Testis (tissue), 2 donors: ENCODE measurements at regions not wholly inside any gene's neighbourhood (a gene's known extent, or its start where the extent isn't known, plus 50 kb on each side); places are given as distances from the start of the nearest gene placed in this dataset.

Source experiments
- DNase-seq: peaks from one replicate; pipeline ENCODE4 v3.0.0-alpha.2; 2019
- H3K27ac ChIP-seq, 2 donors: fragments of 200-600 bp; sonication (generic); one replicate each; pipeline ENCODE4 v1.5.1; 2019
- H3K27me3 ChIP-seq: fragments of 200-600 bp; sonication (generic); one replicate; pipeline ENCODE4 v1.5.1; 2019
- H3K36me3 ChIP-seq: fragments of 200-600 bp; sonication (generic); one replicate; pipeline ENCODE4 v1.5.1; 2017; ENCODE audit warnings: low read depth; ENCODE audit errors: missing control alignments
- H3K4me1 ChIP-seq: fragments of 200-600 bp; sonication (generic); one replicate; pipeline ENCODE4 v1.5.1; 2019
- H3K4me3 ChIP-seq, 2 donors: fragments of 200-600 bp; sonication (generic); one replicate each; pipeline ENCODE4 v1.5.1; 2017 to 2019
- H3K9me3 ChIP-seq: fragments of 200-600 bp; sonication (generic); one replicate; pipeline ENCODE4 v1.5.1; 2017
- POLR2A ChIP-seq: fragments of 450-650 bp; IDR thresholded peaks from one replicate; pipeline ENCODE4 v1.6.1; 2017; ENCODE audit warnings: antibody characterized with exemption, mild to moderate bottlenecking, moderate library complexity
- WGBS, 2 donors: methylation state at CpG; one replicate each; pipeline ENCODE4 v1.1.5; 2018; 5-methylcytosine and 5-hydroxymethylcytosine counted together
- intact Hi-C: fragments of 100-400 bp; cut with DNase I; formaldehyde crosslinking; loops from one replicate; pipeline ENCODE4 v1.15.1; 2023; ENCODE audit warnings: low total_unique reads
- TF ChIP-seq, protein P1 (sequence below), 3 experiments: fragments of 450-650 bp in 2 of 3; fragments of 200-600 bp in 1 of 3; sonication (generic) in 1 of 3; IDR thresholded peaks; one replicate each; pipeline ENCODE4 v1.5.1; 2016 to 2019; ENCODE audit warnings: antibody characterized with exemption in 3 of 3, mild to moderate bottlenecking in 2 of 3, moderate library complexity in 1 of 3

- no peak overlapping the region for H3K27ac ChIP-seq
- no peaks in the 10 kb centered on the region for H3K27me3 ChIP-seq
- no peak for DNase-seq
- H3K36me3 ChIP-seq, result no peaks in the 10 kb centered on the region
- H3K4me1 ChIP-seq, result no peaks in the 10 kb centered on the region
- TF ChIP-seq POLR2A, result no peak
- TF ChIP-seq, protein P1, sequence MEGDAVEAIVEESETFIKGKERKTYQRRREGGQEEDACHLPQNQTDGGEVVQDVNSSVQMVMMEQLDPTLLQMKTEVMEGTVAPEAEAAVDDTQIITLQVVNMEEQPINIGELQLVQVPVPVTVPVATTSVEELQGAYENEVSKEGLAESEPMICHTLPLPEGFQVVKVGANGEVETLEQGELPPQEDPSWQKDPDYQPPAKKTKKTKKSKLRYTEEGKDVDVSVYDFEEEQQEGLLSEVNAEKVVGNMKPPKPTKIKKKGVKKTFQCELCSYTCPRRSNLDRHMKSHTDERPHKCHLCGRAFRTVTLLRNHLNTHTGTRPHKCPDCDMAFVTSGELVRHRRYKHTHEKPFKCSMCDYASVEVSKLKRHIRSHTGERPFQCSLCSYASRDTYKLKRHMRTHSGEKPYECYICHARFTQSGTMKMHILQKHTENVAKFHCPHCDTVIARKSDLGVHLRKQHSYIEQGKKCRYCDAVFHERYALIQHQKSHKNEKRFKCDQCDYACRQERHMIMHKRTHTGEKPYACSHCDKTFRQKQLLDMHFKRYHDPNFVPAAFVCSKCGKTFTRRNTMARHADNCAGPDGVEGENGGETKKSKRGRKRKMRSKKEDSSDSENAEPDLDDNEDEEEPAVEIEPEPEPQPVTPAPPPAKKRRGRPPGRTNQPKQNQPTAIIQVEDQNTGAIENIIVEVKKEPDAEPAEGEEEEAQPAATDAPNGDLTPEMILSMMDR (IDR thresholded peaks at IDR 0.05), result no peak
- intact Hi-C loops, result no loop called here
- no peak overlapping the region for H3K4me3 ChIP-seq
- no peaks in the 10 kb centered on the region for H3K9me3 ChIP-seq
These were observed 74.7 kb upstream of the CA10 start for GRCh38 chr17:52233176-52233575.

DNA sequence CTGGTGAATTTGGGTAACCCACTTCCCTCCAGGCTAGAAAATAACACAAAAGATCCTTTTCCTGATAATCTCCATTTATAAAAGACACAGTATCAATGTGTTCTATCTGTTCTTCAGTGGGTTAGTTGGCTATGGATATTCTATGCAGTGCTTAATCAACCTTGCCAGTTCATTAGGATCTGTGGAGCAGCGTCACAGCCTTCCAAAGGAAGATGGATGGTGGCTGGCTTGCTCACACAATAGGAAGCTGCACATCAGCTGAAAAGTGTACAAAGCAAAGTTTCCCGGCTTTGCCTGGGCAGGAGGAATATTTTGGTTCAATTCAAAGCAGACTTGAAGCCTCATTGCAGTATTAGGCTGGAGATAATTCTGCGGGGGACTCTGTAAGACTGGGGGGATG, 70.3 kb upstream of the CA10 start:
- Histone ChIP-seq H3K9me3 (no peaks in the 10 kb centered on the region), H3K27ac (no peak overlapping the region), H3K36me3 (no peaks in the 10 kb centered on the region), H3K4me3 (no peak overlapping the region), H3K27me3 (no peaks in the 10 kb centered on the region), H3K4me1 (no peaks in the 10 kb centered on the region)
- WGBS, 2 donors, result 80 to 81% methylated on average over 3 of the region's 3 CpGs
- TF ChIP-seq, protein P1 (IDR thresholded peaks at IDR 0.05), result no peak
- TF ChIP-seq POLR2A, result no peak
- no peak for DNase-seq
- intact Hi-C loops, result no loop called here

DNA sequence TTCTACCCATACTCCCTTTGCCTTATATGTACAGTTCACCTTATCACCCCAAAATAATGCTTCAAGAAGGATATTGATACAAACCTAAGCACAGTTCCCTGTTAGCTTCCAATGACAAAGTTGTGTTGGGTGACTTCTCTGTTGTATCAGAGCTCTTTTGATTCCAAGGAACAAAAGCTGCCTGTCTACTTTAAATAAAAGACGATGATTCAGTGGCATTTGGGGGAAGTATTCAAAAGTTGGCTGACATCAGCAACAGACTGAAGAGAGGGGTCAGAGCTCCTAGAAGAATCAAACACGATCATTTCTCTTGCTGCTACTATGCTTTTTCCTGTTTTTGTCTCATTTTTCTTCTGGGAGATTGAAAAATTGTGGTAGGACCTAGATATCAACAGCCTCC, 69.4 kb upstream of the CA10 start:
- TF ChIP-seq, protein P1 (IDR thresholded peaks at IDR 0.05), result no peak
- no peak for TF ChIP-seq POLR2A
- no peaks in the 10 kb centered on the region for H3K27me3 ChIP-seq
- no peak overlapping the region for H3K27ac ChIP-seq
- 48 to 70% methylated on average over 2 of the region's 2 CpGs for WGBS, 2 donors
- H3K4me1 ChIP-seq, result no peaks in the 10 kb centered on the region
- no peaks in the 10 kb centered on the region for H3K36me3 ChIP-seq
- no peaks in the 10 kb centered on the region for H3K9me3 ChIP-seq
- H3K4me3 ChIP-seq, result no peak overlapping the region
- intact Hi-C loops, result no loop called here
- no peak for DNase-seq

- Histone ChIP-seq H3K27me3 (no peaks in the 10 kb centered on the region), H3K36me3 (no peaks in the 10 kb centered on the region), H3K27ac (no peak overlapping the region), H3K4me3 (no peak overlapping the region), H3K4me1 (no peaks in the 10 kb centered on the region), H3K9me3 (no peaks in the 10 kb centered on the region)
- 36 to 62% methylated on average over 3 of the region's 3 CpGs for WGBS, 2 donors
- TF ChIP-seq, protein P1 (IDR thresholded peaks at IDR 0.05), result no peak
- TF ChIP-seq POLR2A, result no peak
- intact Hi-C loops, result no loop called here
- DNase-seq, result no peak
These were observed 54.9 kb upstream of the CA10 start for GRCh38 chr17:52213451-52213850.

GRCh38 chr17:52212851-52213250, 54.3 kb upstream of the CA10 start:
- no peaks in the 10 kb centered on the region for H3K9me3 ChIP-seq
- no peak for DNase-seq
- TF ChIP-seq, protein P1 (IDR thresholded peaks at IDR 0.05), result no peak
- no peaks in the 10 kb centered on the region for H3K27me3 ChIP-seq
- intact Hi-C loops, result no loop called here
- H3K27ac ChIP-seq, result no peak overlapping the region
- no peaks in the 10 kb centered on the region for H3K36me3 ChIP-seq
- no peak overlapping the region for H3K4me3 ChIP-seq
- no peaks in the 10 kb centered on the region for H3K4me1 ChIP-seq
